Tongue (tissue), 1 donor: ENCODE measurements at regions not wholly inside any gene's neighbourhood (a gene's known extent, or its start where the extent isn't known, plus 50 kb on each side); places are given as distances from the start of the nearest gene placed in this dataset.
"Not testable (repeated sequence)": the region's sequence is repeated elsewhere in the genome, so short reads cannot be mapped to it uniquely, and the experiment has no call there.

ENCODE experiments used
- DNase-seq: peaks from one replicate; pipeline ENCODE4 v3.0.0-alpha.2; 2015

DNA sequence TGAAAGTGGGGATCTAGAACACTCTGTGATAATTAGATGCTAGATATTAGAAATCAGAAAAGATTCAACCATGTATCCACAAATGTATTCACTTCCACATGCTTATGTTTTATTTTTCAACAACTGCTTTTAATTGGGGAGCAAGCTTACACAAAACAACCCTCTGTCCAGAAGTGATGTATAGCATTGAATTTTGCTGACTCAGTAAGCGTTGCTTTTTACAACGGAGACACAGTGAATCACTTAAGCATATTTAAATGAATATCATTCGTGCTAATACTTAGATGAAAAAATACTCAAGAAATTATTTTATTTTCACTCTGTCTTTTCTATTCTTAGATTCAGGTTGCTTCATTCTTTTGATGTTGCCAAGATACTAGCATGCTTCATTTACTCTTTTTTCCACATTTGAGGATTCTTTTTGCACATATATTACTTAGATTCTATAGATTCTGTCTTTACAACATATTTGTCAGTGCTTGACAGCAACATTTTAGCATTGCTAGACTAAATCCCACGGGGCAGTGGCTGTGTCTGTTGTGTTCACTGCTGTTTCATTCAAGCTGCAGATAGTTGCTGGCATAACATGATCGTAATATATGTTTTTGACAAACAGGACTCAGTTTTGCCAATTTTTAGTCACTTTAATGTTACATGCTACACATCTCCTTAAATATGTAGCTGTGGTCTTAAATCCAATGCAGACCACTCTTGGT lies 1714.4 kb upstream of the SEL1L start:
- no peak for DNase-seq

DNA sequence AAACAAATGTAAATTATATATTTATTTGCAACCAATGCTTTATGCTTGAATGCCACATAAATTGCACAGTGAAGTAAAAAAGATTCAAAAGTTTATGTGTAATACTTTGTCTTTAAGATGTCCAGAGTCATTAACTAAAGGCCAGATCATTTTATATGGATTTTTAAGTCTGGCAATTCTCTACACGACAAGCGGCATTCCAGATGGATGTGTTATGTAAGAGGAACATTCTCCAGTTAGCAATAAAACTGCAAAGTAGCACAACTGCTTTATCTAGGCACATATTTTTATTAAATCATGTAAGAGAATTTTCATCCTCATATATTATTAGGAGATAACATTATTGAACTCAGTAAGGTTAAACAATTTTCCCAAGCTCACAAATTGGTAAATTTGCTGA lies 1717.7 kb upstream of the SEL1L start:
- no peak for DNase-seq

DNA sequence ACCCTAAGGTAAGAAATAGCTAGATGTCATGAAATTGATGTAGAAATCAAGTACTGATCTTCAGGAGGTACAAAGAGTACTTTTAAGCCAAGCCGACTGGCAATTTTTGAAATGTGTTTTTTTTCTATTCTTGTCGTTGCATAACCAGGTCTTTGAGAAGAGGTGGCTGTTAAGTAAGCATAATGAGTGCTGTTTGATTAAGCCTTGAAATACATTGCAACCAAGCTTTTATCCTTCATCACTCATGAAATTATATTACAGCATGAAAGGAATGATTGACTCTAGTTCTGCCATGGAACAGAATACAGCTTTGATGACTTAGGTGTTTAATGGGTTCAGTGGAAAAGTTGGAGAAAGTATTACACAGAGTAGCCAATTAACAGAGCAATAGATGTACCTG lies 1720.2 kb upstream of the SEL1L start:
- no peak for DNase-seq

GRCh38 chr14:83255015-83255726 lies 1721.5 kb upstream of the SEL1L start:
- DNase-seq = no peak

DNA sequence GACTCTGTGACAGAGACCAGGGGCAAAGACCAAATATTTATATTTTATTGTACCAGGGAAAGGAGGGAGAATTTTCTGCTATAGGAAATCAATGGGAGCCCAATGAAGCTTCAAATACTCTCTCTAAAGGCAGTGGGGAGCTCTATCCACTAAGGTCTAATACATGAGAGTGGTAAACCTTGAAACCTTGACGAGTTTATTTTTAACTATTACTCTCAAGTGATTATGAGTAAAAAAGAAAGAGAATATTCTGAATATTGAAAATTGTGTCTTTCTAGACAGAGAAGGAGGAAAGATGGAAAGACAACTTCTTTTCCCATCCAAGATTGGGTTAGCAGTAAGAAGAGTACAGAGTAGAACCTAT lies 1722.1 kb upstream of the SEL1L start:
- DNase-seq = no peak

DNA sequence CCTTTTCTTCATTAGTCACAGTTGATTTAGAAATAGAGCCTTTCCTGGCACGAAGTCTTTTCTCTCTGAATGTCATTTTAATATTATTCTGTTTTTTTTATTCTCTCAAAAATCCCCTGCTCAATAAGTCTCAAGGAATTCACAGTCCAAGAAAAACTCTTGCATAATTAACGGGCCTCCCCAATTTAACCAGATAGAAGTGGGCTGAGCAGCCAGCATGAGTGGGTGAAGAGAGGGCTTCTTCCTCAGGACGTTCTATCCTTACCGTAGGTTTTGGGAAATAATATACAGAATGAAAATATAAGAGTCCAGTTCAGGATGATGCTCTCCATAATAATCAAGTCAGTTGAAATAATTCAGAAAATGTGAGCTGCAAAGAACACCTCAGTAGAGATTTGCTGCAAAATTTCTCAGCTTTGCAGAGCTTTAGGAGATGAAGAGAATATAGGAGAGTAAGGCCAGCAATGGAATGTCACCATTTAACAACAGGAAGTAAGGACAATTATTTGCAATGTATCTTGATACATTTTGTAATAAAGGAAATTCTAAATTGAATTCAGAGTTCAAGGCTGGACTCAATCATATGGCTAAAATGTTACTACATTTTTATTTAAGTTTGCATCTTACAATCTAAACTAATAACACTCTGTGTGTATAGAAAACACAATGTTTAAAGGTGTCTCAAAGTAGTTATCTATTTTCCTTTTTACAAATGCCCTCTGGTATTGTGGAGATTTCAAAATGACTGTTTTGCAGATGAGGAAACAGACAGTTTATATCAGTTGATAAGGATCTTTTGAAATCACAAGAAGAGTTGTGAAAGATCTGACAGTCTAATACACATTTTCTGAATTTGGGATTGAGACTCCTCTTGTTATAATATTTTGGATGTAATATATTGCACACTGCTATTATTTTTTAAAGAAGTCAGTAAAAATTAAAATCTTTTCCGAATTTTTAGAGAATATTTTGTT lies 1724.1 kb upstream of the SEL1L start:
- DNase-seq = no peak

DNA sequence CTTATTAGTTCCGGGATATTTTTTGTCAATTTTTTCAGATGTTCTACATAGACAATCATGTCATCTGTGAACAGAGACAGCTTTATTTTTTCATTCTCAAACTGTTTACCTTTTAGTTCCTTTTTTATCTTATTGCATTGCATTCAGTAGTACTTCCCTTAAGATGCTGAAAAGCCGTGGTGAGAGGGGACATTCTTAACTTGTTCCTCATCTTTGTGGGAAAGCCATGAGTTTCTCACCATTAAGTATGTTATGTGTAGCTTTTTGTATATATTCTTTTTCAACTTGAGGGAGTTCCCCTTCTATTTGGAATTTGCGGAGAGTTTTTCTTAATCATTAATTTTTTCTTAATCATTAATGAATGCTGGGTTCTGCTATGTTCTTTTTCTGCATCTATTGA lies 1727.1 kb upstream of the SEL1L start:
- DNase-seq = no peak

GRCh38 chr14:83269583-83269982 lies 1735.9 kb upstream of the SEL1L start:
- DNase-seq = no peak

GRCh38 chr14:83271663-83272062 lies 1738.0 kb upstream of the SEL1L start:
- DNase-seq = no peak

- DNase-seq = no peak
Observed at GRCh38 chr14:83280719-83281118, 1747.1 kb upstream of the SEL1L start.

- DNase-seq = no peak
Observed at GRCh38 chr14:83282706-83283105, 1749.1 kb upstream of the SEL1L start.

DNA sequence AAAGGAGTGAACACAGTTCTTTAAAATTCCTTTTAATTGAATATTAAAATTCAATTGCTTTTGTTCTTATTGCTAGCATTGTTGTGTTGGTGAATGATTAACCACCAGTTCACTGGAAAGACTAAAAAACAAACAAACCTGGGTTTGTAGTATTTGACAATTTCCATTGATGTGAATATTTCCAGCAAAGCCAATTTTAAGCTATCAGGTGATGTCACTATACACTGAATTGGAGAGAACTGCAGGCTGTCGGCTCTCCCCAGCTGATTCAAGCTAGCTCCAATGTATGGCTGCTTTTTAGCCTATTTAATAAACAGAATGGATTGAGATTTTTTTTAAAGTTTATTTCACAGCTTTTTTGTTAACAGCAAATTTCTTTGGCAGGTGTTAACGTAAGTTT lies 1753.6 kb upstream of the SEL1L start:
- DNase-seq = no peak

DNA sequence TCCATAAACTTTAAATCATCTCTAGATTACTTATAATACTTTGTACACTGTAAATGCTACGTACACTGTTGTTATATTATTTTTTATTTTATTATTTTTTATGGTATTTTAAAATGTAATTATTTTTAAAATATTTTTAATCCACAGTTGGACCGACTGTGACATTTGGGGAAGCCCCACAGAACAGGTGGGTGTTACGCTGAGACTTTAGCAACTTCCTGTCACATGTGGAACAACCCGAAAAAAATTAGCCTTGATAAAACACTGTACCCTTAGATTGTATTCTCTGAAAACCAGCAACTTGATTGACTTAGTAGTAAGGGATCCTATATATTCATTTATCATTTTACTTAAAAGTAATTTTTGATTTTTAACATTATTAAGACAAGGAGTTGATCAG lies 1755.7 kb upstream of the SEL1L start:
- no peak for DNase-seq

DNA sequence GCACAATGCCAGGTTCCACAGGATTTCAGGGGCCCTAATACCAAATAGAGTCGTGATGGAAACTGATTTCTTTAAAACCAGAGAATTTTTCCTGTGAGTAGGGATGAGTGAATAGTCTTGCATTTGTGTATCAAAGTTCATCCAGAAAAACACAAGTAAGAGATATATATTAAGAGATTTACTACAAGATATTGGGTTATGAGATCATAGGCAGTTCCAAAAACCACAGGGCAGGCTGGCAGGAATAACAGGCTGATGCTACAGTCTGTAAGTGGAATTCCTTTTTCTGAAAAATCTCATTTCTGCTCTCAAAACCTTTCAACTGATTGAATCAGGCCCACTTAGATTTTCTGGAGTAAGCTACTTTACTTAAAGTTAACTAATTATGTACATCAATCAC lies 1756.2 kb upstream of the SEL1L start:
- no peak for DNase-seq

GRCh38 chr14:83290447-83290846 lies 1756.8 kb upstream of the SEL1L start:
- no peak for DNase-seq

DNA sequence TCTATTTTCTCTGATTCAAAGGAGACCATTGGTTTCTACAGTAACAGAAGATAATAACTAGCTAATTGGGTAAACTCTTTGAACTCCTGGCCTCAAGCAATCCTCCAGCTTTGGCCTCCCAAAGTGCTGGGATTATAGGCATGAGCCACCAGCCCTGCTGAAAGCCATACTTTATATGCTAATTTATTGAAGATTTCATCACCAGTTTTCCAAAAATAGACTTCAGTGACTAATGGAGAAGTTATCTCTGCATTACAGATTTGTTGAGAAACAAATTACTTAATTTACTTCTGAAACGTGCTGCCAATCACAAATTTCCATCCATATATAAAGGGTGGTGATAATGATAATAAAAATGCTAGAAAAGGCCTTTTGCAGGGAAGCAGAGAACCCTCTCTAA lies 1758.1 kb upstream of the SEL1L start:
- no peak for DNase-seq

DNA sequence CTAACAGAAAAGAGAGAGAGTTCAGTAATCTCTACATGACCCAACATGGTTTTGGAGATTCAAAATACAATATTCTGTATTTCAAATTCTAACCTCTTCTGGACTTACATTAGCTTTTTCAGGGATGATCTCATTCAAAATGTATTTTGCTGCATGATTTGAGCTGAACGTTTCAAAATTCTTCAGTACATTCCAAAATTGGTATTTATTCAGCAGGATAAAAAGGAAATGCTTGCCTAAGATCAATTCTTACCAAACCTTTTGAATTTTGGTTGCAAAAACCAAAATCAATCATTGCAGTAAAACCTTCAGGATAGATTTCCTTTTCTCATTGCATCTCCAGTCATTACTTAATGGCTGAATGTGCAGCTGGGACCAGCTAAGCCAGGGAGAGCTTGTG lies 1761.3 kb upstream of the SEL1L start:
- no peak for DNase-seq

GRCh38 chr14:83297361-83297760 lies 1763.7 kb upstream of the SEL1L start:
- no peak for DNase-seq

- not testable (repeated sequence) for DNase-seq
Observed at GRCh38 chr14:83298016-83298415, 1764.4 kb upstream of the SEL1L start.

GRCh38 chr14:83300476-83301064 lies 1766.9 kb upstream of the SEL1L start:
- peak; percentile 72 for DNase-seq

DNA sequence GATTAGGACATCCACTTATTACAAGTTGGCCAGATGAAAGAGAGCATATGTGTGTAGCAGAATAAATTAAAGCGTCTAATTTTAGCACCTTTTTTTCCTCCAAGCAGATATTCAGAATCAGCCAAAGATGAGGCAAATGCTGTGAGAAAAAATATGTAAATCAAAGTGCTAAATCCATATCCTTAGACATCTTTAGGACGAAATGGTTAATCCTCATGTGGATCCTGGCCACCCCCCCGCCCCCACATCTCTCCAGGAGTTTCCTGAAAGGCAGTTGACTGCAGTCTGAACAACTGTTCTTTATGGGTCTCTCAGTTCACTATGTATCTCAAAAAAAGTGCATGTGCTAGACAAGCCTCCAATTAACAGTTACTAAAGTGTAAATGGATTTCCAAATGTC lies 1768.1 kb upstream of the SEL1L start:
- DNase-seq = no peak

DNA sequence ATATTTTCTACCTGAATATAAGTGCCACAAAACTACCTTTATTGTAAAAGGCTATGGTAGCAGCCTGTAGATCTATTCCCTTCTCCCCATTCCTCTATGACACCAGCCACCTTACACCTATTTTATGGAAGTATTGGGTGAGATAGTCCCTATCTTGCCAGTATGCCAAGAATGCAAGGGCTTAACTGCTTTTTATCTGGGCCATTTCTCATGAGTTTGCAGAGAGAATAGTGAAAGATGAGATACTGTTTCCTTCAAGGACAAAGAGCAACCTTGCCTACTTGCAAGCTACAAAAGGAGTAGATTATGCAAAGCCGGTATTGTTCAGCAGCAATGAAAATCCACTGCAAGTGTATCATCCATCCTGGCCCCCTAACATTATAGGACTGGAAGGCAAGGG lies 1775.6 kb upstream of the SEL1L start:
- DNase-seq = no peak

DNA sequence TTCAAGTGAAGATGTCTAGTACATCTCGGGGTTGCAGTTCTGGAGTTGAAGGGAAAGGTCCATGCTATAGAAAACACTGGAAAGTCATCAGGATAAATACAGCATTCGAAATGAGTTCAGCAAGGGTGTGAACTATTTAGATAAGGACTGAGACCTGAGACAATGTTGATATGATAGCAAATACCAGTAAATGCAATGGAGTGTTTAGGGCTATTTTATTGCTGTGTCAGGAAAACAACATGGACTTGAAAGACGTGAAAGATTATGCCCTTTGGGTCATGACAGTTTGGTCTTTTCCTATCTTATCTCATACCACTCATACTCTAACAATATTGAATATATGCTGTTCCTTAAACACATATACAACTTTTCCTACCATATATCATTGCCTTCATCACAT lies 1776.2 kb upstream of the SEL1L start:
- DNase-seq = no peak
